DMS114 treated with DMSO at 0.1 percent for 48 hours (cell line): ENCODE measurements at regions not wholly inside any gene's neighbourhood (a gene's known extent, or its start where the extent isn't known, plus 50 kb on each side); places are given as distances from the start of the nearest gene placed in this dataset.

ENCODE experiments used
- DNase-seq: peaks from one replicate; lab custom pipeline; 2025; ENCODE audit not compliant: unreplicated experiment; lab: John Stamatoyannopoulos, UW

GRCh38 chr2:238697193-238698071 is 150.5 kb upstream of the TWIST2 start:
- DNase-seq: no peak

GRCh38 chr2:238698072-238698352 is 149.9 kb upstream of the TWIST2 start:
- DNase-seq: no peak

DNA sequence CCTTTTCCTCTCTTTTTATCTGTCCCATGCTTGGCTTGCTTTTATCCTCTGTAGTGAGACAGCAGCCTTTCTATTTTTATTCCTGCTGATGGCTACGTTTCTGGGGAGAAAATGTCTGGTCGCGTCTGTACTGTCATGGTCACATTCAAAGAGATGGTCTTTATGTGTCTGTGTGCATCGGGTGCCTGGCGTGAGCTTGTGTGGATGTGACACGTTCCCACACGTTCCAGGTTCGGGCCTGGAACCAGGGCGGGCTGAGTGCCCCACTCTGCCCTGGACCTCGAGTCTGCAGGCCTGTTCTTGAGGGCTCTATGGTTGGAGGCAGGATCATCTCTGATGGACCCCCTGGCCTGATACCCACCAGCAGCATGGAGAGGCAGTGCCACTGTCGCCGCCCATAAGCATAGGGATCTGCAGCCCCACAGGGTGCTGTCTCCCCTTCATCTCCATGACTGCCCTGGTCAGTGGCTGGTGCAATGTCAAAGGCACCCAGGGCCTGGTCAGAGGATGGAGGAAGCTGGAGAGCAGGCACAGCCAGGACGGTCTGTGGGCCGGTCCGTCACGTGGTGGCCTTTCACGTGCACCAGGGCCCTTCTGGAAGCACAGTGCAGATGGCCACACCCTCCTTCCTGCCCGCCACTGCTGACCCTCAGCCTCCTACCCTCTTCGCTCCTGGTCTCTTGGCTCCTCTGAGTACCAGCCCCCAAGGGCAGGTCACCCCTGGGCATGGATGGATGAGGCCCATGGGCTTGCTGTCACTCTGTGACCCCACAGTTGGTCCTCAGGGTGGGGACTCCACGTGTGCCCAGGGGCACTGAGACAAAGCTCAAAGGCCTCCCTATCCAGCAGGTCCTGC is 149.2 kb upstream of the TWIST2 start:
- DNase-seq: no peak

DNA sequence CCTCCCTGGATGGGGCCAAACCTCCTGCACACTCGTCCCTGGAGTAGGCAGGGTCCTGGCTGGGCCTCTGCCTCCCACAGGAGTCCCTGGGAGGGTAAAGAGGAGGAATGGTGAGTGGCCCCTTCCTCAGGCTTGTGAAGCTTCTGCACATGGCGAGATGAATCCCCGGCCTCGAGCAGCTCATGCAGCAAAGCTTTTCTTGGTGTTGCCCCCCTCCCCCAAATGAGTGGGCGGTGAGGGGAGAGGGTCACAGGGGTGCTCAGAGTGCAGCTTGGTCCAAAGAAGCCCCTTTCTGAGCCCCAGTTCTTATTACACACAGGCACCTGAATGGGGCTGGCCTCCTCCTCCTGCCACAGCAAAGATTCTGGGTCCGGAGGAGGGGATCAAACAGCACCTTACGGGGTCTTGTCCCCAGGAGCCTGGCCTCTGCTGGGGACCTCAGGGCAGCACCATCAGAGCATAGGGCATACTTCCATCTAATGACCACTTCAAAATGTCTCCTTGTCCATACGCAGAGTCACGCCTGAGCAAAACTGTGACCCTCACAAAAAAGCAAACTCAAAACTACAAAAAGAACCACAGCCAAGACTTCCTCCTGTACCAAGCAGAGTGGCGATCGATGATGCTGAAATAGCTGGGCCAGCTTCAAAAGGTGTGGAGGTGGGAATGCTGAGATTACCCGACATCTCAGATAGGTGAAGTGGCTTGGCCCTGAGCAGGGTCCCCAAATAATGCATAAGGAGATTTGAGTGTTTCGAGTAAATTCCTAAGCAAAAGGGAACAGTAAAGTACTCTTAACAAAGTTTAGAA is 148.4 kb upstream of the TWIST2 start:
- no peak for DNase-seq

DNA sequence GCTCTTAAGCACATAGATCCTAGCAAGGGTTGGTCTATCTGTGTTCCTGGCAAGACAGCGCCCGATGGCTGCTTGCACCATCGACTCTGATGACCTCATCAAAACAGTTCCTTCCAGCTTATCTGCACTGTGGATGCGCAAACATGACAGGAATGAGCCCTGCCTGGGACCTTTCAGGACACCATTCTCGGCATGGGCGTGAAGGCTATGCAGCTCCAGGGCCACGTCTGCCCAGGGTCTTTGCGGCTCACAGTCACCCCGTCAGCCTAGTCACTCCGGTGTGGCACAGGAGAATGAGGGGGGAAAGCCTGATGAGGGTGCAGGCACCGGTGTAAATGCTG is 147.8 kb upstream of the TWIST2 start:
- DNase-seq: no peak

GRCh38 chr2:238700506-238701340 is 147.2 kb upstream of the TWIST2 start:
- DNase-seq: no peak

DNA sequence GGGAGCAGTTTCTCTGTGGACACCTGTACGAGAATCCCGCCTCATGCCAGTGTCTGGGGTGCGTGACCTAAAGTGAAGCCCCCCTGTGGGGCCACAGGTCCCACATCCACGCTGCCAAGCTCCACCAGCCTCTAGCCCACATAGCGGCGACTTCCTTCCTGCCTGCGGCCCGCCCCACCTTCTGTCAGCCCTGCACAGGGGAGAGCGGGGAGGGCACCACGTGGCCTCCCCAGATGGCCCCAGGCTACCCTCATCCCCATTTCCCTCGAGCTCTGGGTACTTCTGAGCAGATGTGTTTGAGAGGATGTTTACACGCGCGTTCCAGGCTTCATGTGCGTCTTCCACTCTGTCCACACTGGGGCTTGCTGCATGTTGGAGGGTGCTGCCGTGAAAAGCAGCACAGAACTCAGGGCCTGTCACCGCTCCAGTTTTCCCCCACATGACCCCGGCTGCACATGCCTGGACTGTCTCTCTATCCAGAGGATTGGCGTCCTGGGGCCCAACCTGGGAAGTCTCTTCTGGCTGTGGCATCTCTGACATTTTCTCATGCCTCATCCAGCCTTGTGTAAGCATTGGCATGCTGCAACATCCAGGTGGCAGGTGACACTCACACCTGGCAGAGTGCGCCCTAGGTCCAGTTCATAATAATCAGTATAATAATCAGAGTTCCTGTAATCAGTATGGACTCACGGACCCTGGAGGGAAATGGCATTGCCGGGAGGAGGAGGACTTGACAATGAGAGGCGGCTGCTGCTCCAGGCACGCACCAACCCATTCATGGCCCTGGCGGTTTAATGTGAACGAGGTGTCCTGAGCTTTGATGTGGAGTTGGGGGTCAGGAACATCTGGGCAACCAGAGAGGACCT is 146.3 kb upstream of the TWIST2 start:
- no peak for DNase-seq

DNA sequence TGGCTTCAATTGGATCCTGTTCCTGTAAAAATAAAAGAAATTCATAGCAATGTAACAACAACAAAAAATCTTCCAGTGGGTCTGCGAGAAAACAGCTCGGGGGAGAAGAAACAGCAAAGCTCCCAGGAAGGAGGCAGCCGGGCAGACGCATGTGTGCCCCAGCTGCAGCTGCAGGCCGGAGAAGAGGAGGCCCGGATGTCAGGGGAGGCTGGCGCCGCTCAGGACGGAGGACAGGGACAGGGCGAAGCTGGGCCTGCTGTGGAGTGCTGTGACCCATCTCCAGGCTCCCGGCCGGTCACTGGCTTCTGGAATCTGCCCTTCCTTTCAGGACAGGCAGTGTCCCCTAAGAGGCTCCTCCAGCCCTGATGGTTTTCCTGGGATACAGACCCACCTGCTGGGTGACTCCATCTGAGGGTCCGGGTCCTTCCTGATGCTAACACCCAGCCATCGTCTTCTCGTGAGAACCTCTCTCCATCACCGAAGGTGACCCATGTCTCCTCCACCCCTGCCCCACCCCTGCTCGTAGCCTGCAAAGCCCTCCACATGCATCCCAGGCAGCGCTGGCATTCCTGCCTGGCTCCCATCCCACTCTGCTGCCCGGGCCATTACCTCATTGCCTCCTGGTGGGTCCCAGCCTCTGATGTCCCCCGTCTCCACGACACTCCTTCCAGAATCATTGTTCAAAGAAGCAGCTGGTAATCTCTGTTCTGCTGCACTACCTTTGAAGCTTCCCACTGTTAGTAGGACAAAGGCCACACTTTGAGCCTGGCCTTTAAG is 145.4 kb upstream of the TWIST2 start:
- DNase-seq: no peak

DNA sequence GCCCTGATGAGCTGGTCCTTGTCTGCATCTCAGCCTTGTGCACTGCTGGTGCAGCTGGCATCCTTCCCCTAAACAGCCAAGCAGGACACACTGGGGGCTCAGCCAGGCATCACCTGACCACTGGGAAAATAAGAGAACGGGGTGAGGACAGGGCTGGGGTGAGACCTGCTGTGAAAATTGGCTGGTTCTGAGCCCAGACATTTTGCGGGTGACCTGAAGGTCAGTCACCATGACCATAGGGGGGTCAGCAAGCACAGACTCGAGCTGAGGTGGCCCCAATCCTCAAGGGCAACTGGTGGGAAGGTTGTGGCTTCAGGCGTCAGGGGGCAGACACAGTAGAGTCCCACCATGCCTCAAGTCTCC is 144.9 kb upstream of the TWIST2 start:
- DNase-seq: no peak

DNA sequence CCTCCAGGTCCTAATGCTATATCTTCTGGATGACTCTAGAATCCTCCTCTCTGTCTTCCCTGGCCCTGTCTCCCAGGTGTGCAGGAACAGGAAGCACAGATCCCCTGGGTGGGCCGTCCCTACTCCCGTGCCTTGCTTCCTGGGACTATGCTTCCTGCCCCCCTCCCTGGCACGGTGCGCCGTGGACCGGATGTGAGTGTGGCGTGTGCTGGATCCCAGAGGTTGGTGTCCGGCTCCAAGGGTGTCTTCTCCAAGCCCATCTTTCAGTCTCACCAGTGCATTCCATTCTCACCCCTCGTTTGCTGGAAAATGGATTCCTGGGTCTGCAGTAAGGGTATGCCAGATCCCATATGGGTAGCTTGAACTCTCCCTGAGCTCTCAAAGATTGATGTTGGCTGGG is 144.4 kb upstream of the TWIST2 start:
- no peak for DNase-seq

DNA sequence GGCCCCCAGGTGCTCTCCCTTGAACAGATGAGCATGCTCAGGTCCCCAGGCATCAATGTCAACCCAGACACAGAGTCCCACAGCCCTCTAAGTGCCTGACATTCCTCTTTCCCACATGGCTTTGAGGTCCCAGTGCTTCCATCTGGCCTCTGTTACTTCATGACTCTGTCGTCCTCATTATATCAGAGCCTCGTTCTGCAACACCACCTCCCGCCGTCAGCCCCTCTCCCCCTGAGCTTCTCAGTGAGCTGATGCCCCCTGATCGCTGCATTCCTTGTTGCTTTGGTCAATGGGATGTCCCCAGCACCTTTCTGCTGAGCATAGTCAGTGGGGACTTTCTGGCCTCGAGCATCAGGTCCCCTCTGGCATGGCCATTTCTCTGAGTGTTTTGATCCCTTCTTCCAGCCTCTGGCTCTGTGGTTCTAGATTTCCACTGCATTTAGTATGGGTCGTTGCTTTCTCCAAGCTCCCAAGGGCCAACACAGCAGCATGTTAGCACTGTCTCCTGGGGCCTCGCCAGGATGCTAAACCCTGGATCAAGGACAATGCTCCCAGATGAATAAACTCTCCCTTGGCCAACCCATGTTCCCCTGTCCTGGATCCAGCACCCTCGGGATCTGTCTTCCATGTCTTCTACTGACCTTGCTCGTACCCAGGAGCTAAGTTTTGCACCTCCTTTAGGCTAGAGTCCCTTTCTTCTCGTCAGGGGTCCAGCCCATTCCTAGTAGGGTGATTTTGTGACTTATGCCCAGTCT is 143.2 kb upstream of the TWIST2 start:
- no peak for DNase-seq

- no peak for DNase-seq
These were observed 141.7 kb upstream of the TWIST2 start for GRCh38 chr2:238706163-238706562.

GRCh38 chr2:238706673-238707072 is 141.2 kb upstream of the TWIST2 start:
- no peak for DNase-seq

GRCh38 chr2:238709325-238710025 is 138.4 kb upstream of the TWIST2 start:
- DNase-seq: no peak

DNA sequence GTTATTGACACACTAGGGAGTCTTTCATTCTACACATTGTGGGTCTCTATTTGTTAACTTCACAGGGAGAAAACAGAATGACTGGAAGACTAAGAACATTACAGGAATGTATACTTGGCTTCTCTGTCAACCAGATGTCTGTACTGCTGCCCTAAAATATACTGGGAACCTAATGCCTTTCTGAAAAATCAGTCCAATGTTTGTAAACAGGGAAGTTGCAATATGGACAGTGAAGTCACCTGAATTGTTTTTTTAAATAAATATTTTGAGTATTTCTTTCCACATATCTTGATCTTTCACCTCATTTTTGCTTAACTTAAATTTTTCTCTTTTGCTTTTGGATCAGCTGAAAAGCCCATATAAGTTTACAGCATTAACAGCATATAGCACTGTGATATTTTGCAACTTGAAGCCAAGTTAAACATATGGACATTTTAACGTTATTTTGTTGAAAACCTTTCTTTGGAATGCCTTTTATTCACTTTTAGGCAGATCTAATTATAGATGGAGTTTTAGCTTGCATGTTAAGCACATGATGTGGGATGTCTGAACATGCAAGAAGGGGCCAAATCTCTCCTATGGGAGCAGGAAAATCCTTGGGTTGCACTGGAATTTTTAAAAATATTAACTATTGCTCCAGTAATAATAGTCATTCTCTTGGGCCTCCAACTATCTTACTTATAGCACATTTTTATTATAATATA is 137.7 kb upstream of the TWIST2 start:
- no peak for DNase-seq

DNA sequence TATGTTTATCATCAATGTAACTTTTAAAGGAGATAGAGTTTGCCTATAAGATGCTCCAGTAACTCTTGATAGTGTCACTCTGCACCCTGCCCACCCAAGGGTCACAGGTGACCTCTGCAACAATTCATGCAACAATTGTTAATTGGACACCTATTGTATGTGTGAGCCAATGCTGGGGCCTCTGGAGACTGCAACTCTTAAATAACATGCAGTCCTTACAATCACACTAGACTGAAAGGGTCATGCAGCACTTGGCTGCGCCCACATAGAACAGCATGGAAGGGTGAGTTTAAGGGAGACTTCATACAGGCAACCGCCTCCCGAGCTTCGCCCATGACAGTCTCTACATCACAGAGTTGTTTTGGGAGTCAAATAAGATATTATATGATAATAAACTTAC is 137.1 kb upstream of the TWIST2 start:
- no peak for DNase-seq

DNA sequence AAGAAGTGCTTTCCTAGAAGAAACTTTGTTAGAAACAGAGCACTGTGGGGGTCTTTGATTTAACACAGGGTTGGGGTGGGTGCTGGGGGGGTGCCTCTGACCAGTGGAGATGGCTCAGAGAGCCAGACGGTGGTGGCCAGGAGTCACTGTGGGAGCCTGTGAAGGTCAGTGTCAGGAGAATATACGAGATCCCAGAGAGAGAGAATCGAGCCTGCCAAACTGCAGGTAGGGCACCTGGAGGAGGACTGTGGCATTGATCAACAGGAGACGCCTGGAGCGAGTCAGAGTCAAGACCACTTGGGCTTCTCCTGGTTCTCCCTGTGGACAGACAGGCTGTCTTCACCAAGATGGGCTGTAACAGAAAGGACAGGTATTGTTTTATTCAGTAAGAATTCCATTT is 136.5 kb upstream of the TWIST2 start:
- DNase-seq: no peak
